HepG2 (cell line): ENCODE measurements at regions not wholly inside any gene's neighbourhood (a gene's known extent, or its start where the extent isn't known, plus 50 kb on each side); places are given as distances from the start of the nearest gene placed in this dataset.

Experiments used
- BRD4 ChIP-seq: sonication (generic); formaldehyde crosslinking; IDR thresholded peaks from 2 replicates; pipeline ENCODE4 v1.4.0; 2020; ENCODE audit warnings: missing genetic modification reagents
- GMEB1 ChIP-seq: sonication (generic); formaldehyde crosslinking; IDR thresholded peaks from 2 replicates; pipeline ENCODE4 v1.5.1; 2020; ENCODE audit warnings: missing genetic modification reagents, mild to moderate bottlenecking, borderline replicate concordance
- HNF4A ChIP-seq: sonication (generic); formaldehyde crosslinking; IDR thresholded peaks from 2 replicates; pipeline ENCODE4 v1.4.0; 2020; ENCODE audit warnings: missing genetic modification reagents
- NCOA2 ChIP-seq: sonication (generic); formaldehyde crosslinking; IDR thresholded peaks from 2 replicates; pipeline ENCODE4 v1.8.0; 2022; ENCODE audit warnings: inconsistent platforms
- NR1H2 ChIP-seq: sonication (generic); formaldehyde crosslinking; IDR thresholded peaks from 2 replicates; pipeline ENCODE4 v1.8.1; 2022; ENCODE audit warnings: low read depth, missing genetic modification reagents, borderline replicate concordance
- TAF1 ChIP-seq: sonication (generic); formaldehyde crosslinking; IDR thresholded peaks from 2 replicates; pipeline ENCODE4 v1.4.0; 2020; ENCODE audit warnings: missing genetic modification reagents
- TFDP1 ChIP-seq: IDR thresholded peaks from 2 replicates; pipeline ENCODE4 v1.6.1; 2016; ENCODE audit warnings: missing compliant biosample characterization, missing genetic modification reagents, borderline replicate concordance
- USF2 ChIP-seq, 2 experiments: sonication (generic) in 1 of 2; formaldehyde crosslinking in 1 of 2; IDR thresholded peaks; 2 replicates each; pipeline versions ENCODE4 v1.5.1 to v1.6.1; 2011 to 2020; ENCODE audit warnings: borderline replicate concordance in 1 of 2, low read depth in 1 of 2, low read length in 1 of 2, mild to moderate bottlenecking in 1 of 2, missing genetic modification reagents in 1 of 2, moderate library complexity in 1 of 2
- ZNF142 ChIP-seq: sonication (generic); formaldehyde crosslinking; IDR thresholded peaks from 2 replicates; pipeline ENCODE4 v1.4.0; 2020; ENCODE audit warnings: missing genetic modification reagents

GRCh38 chr14:85317491-85318021 is 212.4 kb upstream of the FLRT2 start (continued):
- no peak for TF ChIP-seq GMEB1
- TF ChIP-seq HNF4A (CRISPR knock-in tag), result no peak
- no peak for TF ChIP-seq TFDP1
- TF ChIP-seq NCOA2, result no peak
- TF ChIP-seq ZNF142 (CRISPR knock-in tag), result no peak
- TF ChIP-seq TAF1 (CRISPR knock-in tag), result no peak
- no peak for TF ChIP-seq BRD4 (CRISPR knock-in tag)
- TF ChIP-seq NR1H2 (CRISPR knock-in tag), result no peak
- no peak for TF ChIP-seq USF2 (IDR thresholded peaks at IDR 0.05; ENCODE audit: low read depth, low read length)
- no peak for TF ChIP-seq USF2 (CRISPR knock-in tag; IDR thresholded peaks at IDR 0.05; ENCODE audit: borderline replicate concordance)
